Stomach (tissue), 4 donors: ENCODE measurements at regions not wholly inside any gene's neighbourhood (a gene's known extent, or its start where the extent isn't known, plus 50 kb on each side); places are given as distances from the start of the nearest gene placed in this dataset.

Experiments used
- CTCF ChIP-seq, 7 experiments: fragments of 450-650 bp in 4 of 7; fragments of 200-600 bp in 3 of 7; sonication (generic) in 3 of 7; IDR thresholded peaks; one replicate each; pipeline ENCODE4 v1.5.1; 2016 to 2019; ENCODE audit warnings: antibody characterized with exemption in 7 of 7, control low read depth in 2 of 7, mild to moderate bottlenecking in 1 of 7
- EP300 ChIP-seq: sonication (generic); formaldehyde crosslinking; IDR thresholded peaks from one replicate; pipeline ENCODE4 v1.6.1; 2017; ENCODE audit warnings: antibody characterized with exemption
- POLR2A ChIP-seq, 4 donors: fragments of 450-650 bp; IDR thresholded peaks; one replicate each; pipeline ENCODE4 v1.6.1; 2016; ENCODE audit warnings: antibody characterized with exemption in 4 of 4, control low read depth in 2 of 4, mild to moderate bottlenecking in 1 of 4, moderate library complexity in 1 of 4
- POLR2AphosphoS5 ChIP-seq, 3 donors: sonication (generic); formaldehyde crosslinking; IDR thresholded peaks; one replicate each; pipeline ENCODE4 v1.6.1; 2016; ENCODE audit warnings: antibody characterized with exemption in 3 of 3

- TF ChIP-seq CTCF (IDR thresholded peaks at IDR 0.05) (no peak), POLR2A (IDR thresholded peaks at IDR 0.05) (no peak), EP300 (no peak), POLR2AphosphoS5 (IDR thresholded peaks at IDR 0.05) (no peak)
These were observed 157.9 kb downstream of the FAM43A start for GRCh38 chr3:194843556-194843955.
